ENCODE measurements at regions not wholly inside any gene's neighbourhood (a gene's known extent, or its start where the extent isn't known, plus 50 kb on each side); places are given as distances from the start of the nearest gene placed in this dataset.

- Histone ChIP-seq H2BK15ac (ENCODE audit: low read length) (no peak overlapping the region), H3K4ac (ENCODE audit: low read length) (no peak overlapping the region), H3K27me3 (ENCODE audit: control insufficient read depth in 3 of 3, insufficient read depth in 3 of 3, low read depth in 1 of 3, low read length in 3 of 3) (no peaks in the 10 kb centered on the region), H3K79me1 (ENCODE audit: low read depth, low read length) (no peaks in the 10 kb centered on the region), H3K23ac (ENCODE audit: low read depth, low read length, poor library complexity) (no peak overlapping the region), H3K9ac (ENCODE audit: low read depth, low read length, poor library complexity) (no peak overlapping the region), H2BK120ac (ENCODE audit: low read depth, low read length) (no peak overlapping the region), H3K9me3 (replicated peaks in 1 of 2; ENCODE audit: control insufficient read depth in 2 of 2, insufficient read depth in 1 of 2, low read depth in 1 of 2, low read length in 2 of 2) (no peaks in the 10 kb centered on the region), H3K14ac (ENCODE audit: low read length) (no peak overlapping the region), H4K8ac (ENCODE audit: low read depth, low read length) (no peak overlapping the region), H4K91ac (ENCODE audit: low read depth, low read length, poor library complexity) (no peak overlapping the region), H2BK5ac (ENCODE audit: low read length) (no peak overlapping the region), H3K18ac (ENCODE audit: low read length) (no peak overlapping the region), H3K36me3 (replicated peaks in 1 of 2; ENCODE audit: control insufficient read depth in 2 of 2, insufficient read depth in 2 of 2, low read length in 2 of 2) (no peaks in the 10 kb centered on the region), H3K4me3 (ENCODE audit: low read length in 2 of 2) (no peak overlapping the region), H3K4me1 (ENCODE audit: control insufficient read depth in 2 of 2, insufficient read depth in 1 of 2, low read depth in 1 of 2, low read length in 2 of 2) (no peaks in the 10 kb centered on the region), H3K27ac (replicated peaks; ENCODE audit: low read length) (no peak overlapping the region), H2BK12ac (ENCODE audit: low read length) (no peak overlapping the region), H2AFZ (ENCODE audit: low read length) (no peak overlapping the region), H2AK5ac (ENCODE audit: low read depth, low read length) (no peak overlapping the region), H3K4me2 (ENCODE audit: insufficient read depth, low read length, poor library complexity, severe bottlenecking) (no peak overlapping the region)
- no CpG with 5 or more reads among the region's 4 CpGs for WGBS, 2 donors (ENCODE audit: extremely low coverage in 2 of 2, insufficient read length in 2 of 2, insufficient replicate concordance in 1 of 2)
- no peak for DNase-seq (ENCODE audit: low spot score)
Measured at GRCh38 chr11:23087407-23087806, 227.1 kb upstream of the CCDC179 start.

DNA sequence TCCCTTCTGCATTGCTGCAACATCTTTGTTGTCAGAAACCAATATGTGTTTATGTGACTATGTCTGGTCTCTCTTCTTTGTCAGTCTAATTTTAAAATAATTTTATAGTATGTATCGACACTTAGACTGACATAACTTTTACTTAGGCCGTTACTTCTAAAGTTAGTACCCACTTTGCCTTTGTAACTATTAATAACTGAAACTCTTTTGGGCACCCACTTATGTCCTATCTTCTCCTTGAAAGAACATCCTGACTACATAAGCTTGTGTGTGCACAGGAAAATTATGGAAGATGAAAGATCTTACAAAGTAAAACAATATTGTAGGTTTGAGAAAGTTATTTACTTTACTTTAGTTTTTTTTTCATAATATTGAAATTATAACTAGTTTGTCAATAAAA is 230.4 kb upstream of the CCDC179 start:
- Histone ChIP-seq H2BK12ac (ENCODE audit: low read length) (no peak overlapping the region), H3K4me1 (ENCODE audit: control insufficient read depth in 2 of 2, insufficient read depth in 1 of 2, low read depth in 1 of 2, low read length in 2 of 2) (no peaks in the 10 kb centered on the region), H4K91ac (ENCODE audit: low read depth, low read length, poor library complexity) (no peak overlapping the region), H2AFZ (ENCODE audit: low read length) (no peak overlapping the region), H3K9ac (ENCODE audit: low read depth, low read length, poor library complexity) (no peak overlapping the region), H3K4me2 (ENCODE audit: insufficient read depth, low read length, poor library complexity, severe bottlenecking) (no peak overlapping the region), H2BK15ac (ENCODE audit: low read length) (no peak overlapping the region), H4K8ac (ENCODE audit: low read depth, low read length) (no peak overlapping the region), H3K9me3 (replicated peaks in 1 of 2; ENCODE audit: control insufficient read depth in 2 of 2, insufficient read depth in 1 of 2, low read depth in 1 of 2, low read length in 2 of 2) (no peaks in the 10 kb centered on the region), H2BK5ac (ENCODE audit: low read length) (no peak overlapping the region), H3K14ac (ENCODE audit: low read length) (no peak overlapping the region), H3K27me3 (ENCODE audit: control insufficient read depth in 3 of 3, insufficient read depth in 3 of 3, low read depth in 1 of 3, low read length in 3 of 3) (no peaks in the 10 kb centered on the region), H3K27ac (replicated peaks; ENCODE audit: low read length) (no peak overlapping the region), H3K36me3 (replicated peaks in 1 of 2; ENCODE audit: control insufficient read depth in 2 of 2, insufficient read depth in 2 of 2, low read length in 2 of 2) (no peaks in the 10 kb centered on the region), H3K79me1 (ENCODE audit: low read depth, low read length) (no peaks in the 10 kb centered on the region), H3K4ac (ENCODE audit: low read length) (no peak overlapping the region), H3K23ac (ENCODE audit: low read depth, low read length, poor library complexity) (no peak overlapping the region), H2AK5ac (ENCODE audit: low read depth, low read length) (no peak overlapping the region), H3K18ac (ENCODE audit: low read length) (no peak overlapping the region), H2BK120ac (ENCODE audit: low read depth, low read length) (no peak overlapping the region), H3K4me3 (ENCODE audit: low read length in 2 of 2) (no peak overlapping the region)
- no peak for DNase-seq (ENCODE audit: low spot score)
- WGBS, 2 donors (ENCODE audit: extremely low coverage in 2 of 2, insufficient read length in 2 of 2, insufficient replicate concordance in 1 of 2) = no CpG with 5 or more reads among the region's 2 CpGs

- no CpG with 5 or more reads among the region's 2 CpGs for WGBS, 2 donors (ENCODE audit: extremely low coverage in 2 of 2, insufficient read length in 2 of 2, insufficient replicate concordance in 1 of 2)
- Histone ChIP-seq H3K36me3 (replicated peaks in 1 of 2; ENCODE audit: control insufficient read depth in 2 of 2, insufficient read depth in 2 of 2, low read length in 2 of 2) (no peaks in the 10 kb centered on the region), H2BK120ac (ENCODE audit: low read depth, low read length) (no peak overlapping the region), H3K23ac (ENCODE audit: low read depth, low read length, poor library complexity) (no peak overlapping the region), H2BK15ac (ENCODE audit: low read length) (no peak overlapping the region), H3K4me2 (ENCODE audit: insufficient read depth, low read length, poor library complexity, severe bottlenecking) (no peak overlapping the region), H3K9ac (ENCODE audit: low read depth, low read length, poor library complexity) (no peak overlapping the region), H3K27me3 (ENCODE audit: control insufficient read depth in 3 of 3, insufficient read depth in 3 of 3, low read depth in 1 of 3, low read length in 3 of 3) (no peaks in the 10 kb centered on the region), H3K4me1 (ENCODE audit: control insufficient read depth in 2 of 2, insufficient read depth in 1 of 2, low read depth in 1 of 2, low read length in 2 of 2) (no peaks in the 10 kb centered on the region), H4K8ac (ENCODE audit: low read depth, low read length) (no peak overlapping the region), H2AFZ (ENCODE audit: low read length) (no peak overlapping the region), H2BK5ac (ENCODE audit: low read length) (no peak overlapping the region), H2BK12ac (ENCODE audit: low read length) (no peak overlapping the region), H4K91ac (ENCODE audit: low read depth, low read length, poor library complexity) (no peak overlapping the region), H3K4me3 (ENCODE audit: low read length in 2 of 2) (no peak overlapping the region), H3K14ac (ENCODE audit: low read length) (no peak overlapping the region), H2AK5ac (ENCODE audit: low read depth, low read length) (no peak overlapping the region), H3K4ac (ENCODE audit: low read length) (no peak overlapping the region), H3K9me3 (replicated peaks in 1 of 2; ENCODE audit: control insufficient read depth in 2 of 2, insufficient read depth in 1 of 2, low read depth in 1 of 2, low read length in 2 of 2) (no peaks in the 10 kb centered on the region), H3K79me1 (ENCODE audit: low read depth, low read length) (no peaks in the 10 kb centered on the region), H3K18ac (ENCODE audit: low read length) (no peak overlapping the region), H3K27ac (replicated peaks; ENCODE audit: low read length) (no peak overlapping the region)
- DNase-seq (ENCODE audit: low spot score) = no peak
Measured at GRCh38 chr11:23095650-23096189, 235.4 kb upstream of the CCDC179 start.

DNA sequence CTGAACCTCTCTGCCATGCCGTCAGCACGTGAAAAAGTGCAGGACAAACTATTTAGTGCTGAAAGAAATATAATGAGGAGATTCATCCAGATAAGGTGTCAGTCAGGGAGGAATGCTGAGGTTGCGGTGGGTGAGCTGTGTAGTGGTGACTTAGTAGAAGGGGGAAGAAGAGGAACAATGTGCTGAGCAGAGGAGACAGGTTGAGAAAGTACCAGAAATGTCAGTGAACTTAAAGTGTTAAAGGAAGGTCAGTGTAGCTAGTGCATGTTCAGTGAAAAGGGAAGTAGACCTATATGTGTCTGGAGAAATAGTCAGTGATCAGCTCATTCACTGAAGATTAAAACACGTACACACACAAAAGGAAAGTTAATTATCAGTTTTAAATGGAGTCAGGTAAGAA is 237.6 kb upstream of the CCDC179 start:
- H2BK12ac ChIP-seq (ENCODE audit: low read length) = no peak overlapping the region
- no peak overlapping the region for H2BK120ac ChIP-seq (ENCODE audit: low read depth, low read length)
- no peak overlapping the region for H2AFZ ChIP-seq (ENCODE audit: low read length)
- H4K8ac ChIP-seq (ENCODE audit: low read depth, low read length) = no peak overlapping the region
- H2AK5ac ChIP-seq (ENCODE audit: low read depth, low read length) = no peak overlapping the region
- H2BK15ac ChIP-seq (ENCODE audit: low read length) = no peak overlapping the region
- H3K4me3 ChIP-seq (ENCODE audit: low read length in 2 of 2) = no peak overlapping the region
- no peaks in the 10 kb centered on the region for H3K36me3 ChIP-seq (replicated peaks in 1 of 2; ENCODE audit: control insufficient read depth in 2 of 2, insufficient read depth in 2 of 2, low read length in 2 of 2)
- H3K27me3 ChIP-seq (ENCODE audit: control insufficient read depth in 3 of 3, insufficient read depth in 3 of 3, low read depth in 1 of 3, low read length in 3 of 3) = no peaks in the 10 kb centered on the region
- H3K9ac ChIP-seq (ENCODE audit: low read depth, low read length, poor library complexity) = no peak overlapping the region
- H3K4me2 ChIP-seq (ENCODE audit: insufficient read depth, low read length, poor library complexity, severe bottlenecking) = no peak overlapping the region
- no peak overlapping the region for H3K18ac ChIP-seq (ENCODE audit: low read length)
- H3K4ac ChIP-seq (ENCODE audit: low read length) = no peak overlapping the region
- no peak overlapping the region for H3K23ac ChIP-seq (ENCODE audit: low read depth, low read length, poor library complexity)
- H3K14ac ChIP-seq (ENCODE audit: low read length) = no peak overlapping the region
- WGBS, 2 donors (ENCODE audit: extremely low coverage in 2 of 2, insufficient read length in 2 of 2, insufficient replicate concordance in 1 of 2) = no CpG with 5 or more reads among the region's 4 CpGs
- H3K27ac ChIP-seq (replicated peaks; ENCODE audit: low read length) = no peak overlapping the region
- no peaks in the 10 kb centered on the region for H3K9me3 ChIP-seq (replicated peaks in 1 of 2; ENCODE audit: control insufficient read depth in 2 of 2, insufficient read depth in 1 of 2, low read depth in 1 of 2, low read length in 2 of 2)
- H2BK5ac ChIP-seq (ENCODE audit: low read length) = no peak overlapping the region
- no peaks in the 10 kb centered on the region for H3K79me1 ChIP-seq (ENCODE audit: low read depth, low read length)
- no peaks in the 10 kb centered on the region for H3K4me1 ChIP-seq (ENCODE audit: control insufficient read depth in 2 of 2, insufficient read depth in 1 of 2, low read depth in 1 of 2, low read length in 2 of 2)
- H4K91ac ChIP-seq (ENCODE audit: low read depth, low read length, poor library complexity) = no peak overlapping the region
- no peak for DNase-seq (ENCODE audit: low spot score)
